Esophagus squamous epithelium (tissue), 5 donors: ENCODE measurements at regions not wholly inside any gene's neighbourhood (a gene's known extent, or its start where the extent isn't known, plus 50 kb on each side); places are given as distances from the start of the nearest gene placed in this dataset.

Source experiments
- DNase-seq: peaks from one replicate; lab custom pipeline; 2025; lab: John Stamatoyannopoulos, UW
- H3K27ac ChIP-seq, 4 donors: fragments of 200-600 bp; sonication (generic); one replicate each; pipeline ENCODE4 v1.5.1; 2016 to 2019; ENCODE audit warnings: mild to moderate bottlenecking in 1 of 4
- H3K27me3 ChIP-seq, 4 donors: fragments of 200-600 bp; sonication (generic); 1 replicate in 3 of 4; 2 replicates in 1 of 4; pipeline versions ENCODE4 v1.5.1 to v1.6.0; 2017 to 2021; ENCODE audit warnings: antibody characterized with exemption in 1 of 4
- H3K36me3 ChIP-seq, 3 donors: fragments of 200-600 bp; sonication (generic); one replicate each; pipeline ENCODE4 v1.5.1; 2016 to 2019
- H3K4me1 ChIP-seq, 3 donors: fragments of 200-600 bp; sonication (generic); one replicate each; pipeline ENCODE4 v1.5.1; 2017 to 2019
- H3K4me3 ChIP-seq, 4 donors: fragments of 200-600 bp; sonication (generic); 1 replicate in 3 of 4; 2 replicates in 1 of 4; pipeline ENCODE4 v1.5.1; 2016 to 2019; ENCODE audit warnings: mild to moderate bottlenecking in 2 of 4, moderate library complexity in 1 of 4
- H3K9me3 ChIP-seq, 3 donors: fragments of 200-600 bp; sonication (generic); one replicate each; pipeline ENCODE4 v1.5.1; 2016 to 2019
- CTCF ChIP-seq, 6 experiments: fragments of 450-650 bp in 4 of 6; fragments of 200-600 bp in 2 of 6; sonication (generic) in 2 of 6; IDR thresholded peaks; one replicate each; pipeline ENCODE4 v1.5.1; 2016 to 2019; ENCODE audit warnings: antibody characterized with exemption in 6 of 6, mild to moderate bottlenecking in 4 of 6, moderate library complexity in 4 of 6
- POLR2A ChIP-seq, 4 donors: fragments of 450-650 bp; IDR thresholded peaks; one replicate each; pipeline ENCODE4 v1.6.1; 2017; ENCODE audit warnings: antibody characterized with exemption in 4 of 4, mild to moderate bottlenecking in 4 of 4, moderate library complexity in 3 of 4
- WGBS, 2 donors: methylation state at CpG; one replicate each; pipeline ENCODE4 v1.1.5; 2018; 5-methylcytosine and 5-hydroxymethylcytosine counted together
- intact Hi-C: fragments of 100-400 bp; cut with DNase I; formaldehyde crosslinking; loops from one replicate; pipeline ENCODE4 v1.15.0; 2022
- donor health status: DM: yes; HTN: yes; CAD: no.

GRCh38 chr18:67354692-67355091 lies 161.8 kb downstream of the DSEL start:
- TF ChIP-seq CTCF (IDR thresholded peaks at IDR 0.05) (no peak), POLR2A (IDR thresholded peaks at IDR 0.05) (no peak)
- intact Hi-C loops, result no loop called here

GRCh38 chr18:67354091-67354490 lies 162.4 kb downstream of the DSEL start:
- 0% methylated on average over 1 of the region's 1 CpG for WGBS, 2 donors
- intact Hi-C loops, result no loop called here
- Histone ChIP-seq H3K9me3 (no peaks in the 10 kb centered on the region), H3K4me1 (no peaks in the 10 kb centered on the region), H3K4me3 (no peak overlapping the region), H3K36me3 (no peaks in the 10 kb centered on the region), H3K27me3 (no peaks in the 10 kb centered on the region), H3K27ac (no peak overlapping the region)
- TF ChIP-seq POLR2A (IDR thresholded peaks at IDR 0.05), result no peak
- no peak for TF ChIP-seq CTCF (IDR thresholded peaks at IDR 0.05)
- no peak for DNase-seq

More at GRCh38 chr18:67354692-67355091, 161.8 kb downstream of the DSEL start:
- Histone ChIP-seq H3K4me1 (peaks cover 0 to 5% (median under 1%) of the 10 kb centered on the region in 3 donors), H3K27me3 (no peaks in the 10 kb centered on the region), H3K36me3 (no peaks in the 10 kb centered on the region), H3K27ac (no peak overlapping the region), H3K4me3 (no peak overlapping the region), H3K9me3 (no peaks in the 10 kb centered on the region)
- no peak for DNase-seq
- 83 to 90% methylated on average over 4 of the region's 4 CpGs for WGBS, 2 donors

GRCh38 chr18:67347438-67347837 lies 169.1 kb downstream of the DSEL start:
- no peaks in the 10 kb centered on the region for H3K4me1 ChIP-seq
- no peaks in the 10 kb centered on the region for H3K36me3 ChIP-seq
- WGBS, 2 donors, result 44 to 59% methylated on average over 1 of the region's 1 CpG
- no peak for DNase-seq
- TF ChIP-seq CTCF (IDR thresholded peaks at IDR 0.05) (no peak), POLR2A (IDR thresholded peaks at IDR 0.05) (no peak)
- no peak overlapping the region for H3K27ac ChIP-seq
- no peaks in the 10 kb centered on the region for H3K9me3 ChIP-seq
- intact Hi-C loops, result no loop called here
- H3K27me3 ChIP-seq, result no peaks in the 10 kb centered on the region
- no peak overlapping the region for H3K4me3 ChIP-seq

- TF ChIP-seq CTCF (IDR thresholded peaks at IDR 0.05) (no peak), POLR2A (IDR thresholded peaks at IDR 0.05) (no peak)
- 40 to 45% methylated on average over 2 of the region's 2 CpGs for WGBS, 2 donors
- Histone ChIP-seq H3K27me3 (no peaks in the 10 kb centered on the region), H3K9me3 (no peaks in the 10 kb centered on the region), H3K4me1 (no peaks in the 10 kb centered on the region), H3K27ac (no peak overlapping the region), H3K4me3 (no peak overlapping the region), H3K36me3 (no peaks in the 10 kb centered on the region)
- no peak for DNase-seq
- intact Hi-C loops, result no loop called here
Observed at GRCh38 chr18:67342159-67342558, 174.4 kb downstream of the DSEL start.

GRCh38 chr18:67337696-67338095 lies 178.8 kb downstream of the DSEL start:
- 0 to 18% methylated on average over 1 of the region's 1 CpG for WGBS, 2 donors
- H3K9me3 ChIP-seq, result no peaks in the 10 kb centered on the region
- intact Hi-C loops, result no loop called here
- H3K36me3 ChIP-seq, result no peaks in the 10 kb centered on the region
- H3K4me1 ChIP-seq, result no peaks in the 10 kb centered on the region
- H3K27me3 ChIP-seq, result no peaks in the 10 kb centered on the region
- no peak overlapping the region for H3K4me3 ChIP-seq
- no peak overlapping the region for H3K27ac ChIP-seq
- DNase-seq, result no peak
- TF ChIP-seq CTCF (IDR thresholded peaks at IDR 0.05) (no peak), POLR2A (IDR thresholded peaks at IDR 0.05) (no peak)
